PC-9 (cell line): ENCODE measurements at regions not wholly inside any gene's neighbourhood (a gene's known extent, or its start where the extent isn't known, plus 50 kb on each side); places are given as distances from the start of the nearest gene placed in this dataset.

ENCODE experiments used
- CTCF ChIP-seq: fragments of 200-600 bp; sonication (generic); conservative IDR thresholded peaks from 2 replicates; pipeline ENCODE4 v1.6.1; 2017; ENCODE audit warnings: mixed run types, antibody characterized with exemption, mild to moderate bottlenecking, moderate library complexity
- EZH2 ChIP-seq: fragments of 200-600 bp; sonication (generic); IDR thresholded peaks from 2 replicates; pipeline ENCODE4 v1.8.0; 2017; ENCODE audit warnings: antibody characterized with exemption, low read depth

GRCh38 chr14:27634056-27634970, 1036.5 kb upstream of the NOVA1 start:
- no peak for TF ChIP-seq EZH2
- no peak for TF ChIP-seq CTCF
